IPS-18a (cell line): ENCODE measurements at regions not wholly inside any gene's neighbourhood (a gene's known extent, or its start where the extent isn't known, plus 50 kb on each side); places are given as distances from the start of the nearest gene placed in this dataset.

ENCODE experiments used
- H3K27ac ChIP-seq: one replicate; pipeline ENCODE4 v1.5.1; 2013; ENCODE audit warnings: low read length
- H3K27me3 ChIP-seq: one replicate; pipeline ENCODE4 v1.6.1; 2013; ENCODE audit warnings: mild to moderate bottlenecking, low read length; ENCODE audit not compliant: control insufficient read depth, insufficient read depth
- H3K36me3 ChIP-seq: one replicate; pipeline ENCODE4 v1.6.1; 2013; ENCODE audit warnings: low read depth, low read length; ENCODE audit not compliant: control insufficient read depth
- H3K4me1 ChIP-seq: one replicate; pipeline ENCODE4 v1.6.1; 2013; ENCODE audit warnings: low read depth, low read length; ENCODE audit not compliant: control insufficient read depth
- H3K4me3 ChIP-seq: one replicate; pipeline ENCODE4 v1.5.1; 2013; ENCODE audit warnings: low read length
- H3K9ac ChIP-seq: one replicate; pipeline ENCODE4 v1.6.1; 2013; ENCODE audit warnings: mild to moderate bottlenecking, low read length, moderate library complexity
- H3K9me3 ChIP-seq: one replicate; pipeline ENCODE4 v1.6.1; 2013; ENCODE audit warnings: low read depth, low read length; ENCODE audit not compliant: control insufficient read depth

GRCh38 chr1:187481581-187482148, 652.9 kb downstream of the PLA2G4A start:
- Histone ChIP-seq H3K36me3 (no peaks in the 10 kb centered on the region), H3K9ac (no peak overlapping the region), H3K27me3 (no peaks in the 10 kb centered on the region), H3K9me3 (no peaks in the 10 kb centered on the region), H3K4me3 (no peak overlapping the region), H3K4me1 (peaks cover 7% of the 10 kb centered on the region), H3K27ac (no peak overlapping the region)

- Histone ChIP-seq H3K4me3 (no peak overlapping the region), H3K27me3 (no peaks in the 10 kb centered on the region), H3K36me3 (no peaks in the 10 kb centered on the region), H3K27ac (no peak overlapping the region), H3K9me3 (no peaks in the 10 kb centered on the region), H3K4me1 (no peaks in the 10 kb centered on the region), H3K9ac (no peak overlapping the region)
Observed at GRCh38 chr1:187490266-187490665, 661.5 kb downstream of the PLA2G4A start.

- Histone ChIP-seq H3K27ac (no peak overlapping the region), H3K4me1 (no peaks in the 10 kb centered on the region), H3K9me3 (no peaks in the 10 kb centered on the region), H3K4me3 (no peak overlapping the region), H3K9ac (no peak overlapping the region), H3K27me3 (no peaks in the 10 kb centered on the region), H3K36me3 (no peaks in the 10 kb centered on the region)
Observed at GRCh38 chr1:187491082-187491720, 662.5 kb downstream of the PLA2G4A start.

GRCh38 chr1:187498028-187498427, 669.3 kb downstream of the PLA2G4A start:
- H3K4me3 ChIP-seq = no peak overlapping the region
- no peaks in the 10 kb centered on the region for H3K36me3 ChIP-seq
- H3K9me3 ChIP-seq = no peaks in the 10 kb centered on the region
- H3K27me3 ChIP-seq = no peaks in the 10 kb centered on the region
- no peak overlapping the region for H3K9ac ChIP-seq
- H3K27ac ChIP-seq = no peak overlapping the region
- H3K4me1 ChIP-seq = peaks cover 3% of the 10 kb centered on the region

GRCh38 chr1:187504779-187505178, 676.0 kb downstream of the PLA2G4A start:
- H3K9ac ChIP-seq = no peak overlapping the region
- H3K9me3 ChIP-seq = no peaks in the 10 kb centered on the region
- H3K4me1 ChIP-seq = peaks cover 3% of the 10 kb centered on the region
- no peak overlapping the region for H3K27ac ChIP-seq
- H3K4me3 ChIP-seq = no peak overlapping the region
- H3K27me3 ChIP-seq = no peaks in the 10 kb centered on the region
- no peaks in the 10 kb centered on the region for H3K36me3 ChIP-seq

GRCh38 chr1:187509091-187509490, 680.3 kb downstream of the PLA2G4A start:
- H3K4me3 ChIP-seq = no peak overlapping the region
- H3K9ac ChIP-seq = no peak overlapping the region
- H3K27ac ChIP-seq = no peak overlapping the region
- H3K27me3 ChIP-seq = no peaks in the 10 kb centered on the region
- no peaks in the 10 kb centered on the region for H3K9me3 ChIP-seq
- no peaks in the 10 kb centered on the region for H3K4me1 ChIP-seq
- H3K36me3 ChIP-seq = no peaks in the 10 kb centered on the region

- H3K36me3 ChIP-seq = no peaks in the 10 kb centered on the region
- peaks cover 5% of the 10 kb centered on the region for H3K4me1 ChIP-seq
- H3K9ac ChIP-seq = no peak overlapping the region
- H3K9me3 ChIP-seq = no peaks in the 10 kb centered on the region
- H3K27ac ChIP-seq = no peak overlapping the region
- no peak overlapping the region for H3K4me3 ChIP-seq
- no peaks in the 10 kb centered on the region for H3K27me3 ChIP-seq
Observed at GRCh38 chr1:187513190-187513589, 684.4 kb downstream of the PLA2G4A start.

GRCh38 chr1:187514110-187514509, 685.4 kb downstream of the PLA2G4A start:
- H3K36me3 ChIP-seq = no peaks in the 10 kb centered on the region
- H3K4me1 ChIP-seq = peaks cover 5% of the 10 kb centered on the region
- no peak overlapping the region for H3K9ac ChIP-seq
- H3K9me3 ChIP-seq = no peaks in the 10 kb centered on the region
- no peaks in the 10 kb centered on the region for H3K27me3 ChIP-seq
- no peak overlapping the region for H3K4me3 ChIP-seq
- H3K27ac ChIP-seq = no peak overlapping the region

GRCh38 chr1:187516874-187517273, 688.1 kb downstream of the PLA2G4A start:
- H3K27ac ChIP-seq = no peak overlapping the region
- no peaks in the 10 kb centered on the region for H3K9me3 ChIP-seq
- H3K4me3 ChIP-seq = no peak overlapping the region

GRCh38 chr1:187517546-187517945, 688.8 kb downstream of the PLA2G4A start:
- H3K36me3 ChIP-seq = no peaks in the 10 kb centered on the region
- H3K9me3 ChIP-seq = no peaks in the 10 kb centered on the region
- H3K4me1 ChIP-seq = peaks cover 5% of the 10 kb centered on the region
- H3K4me3 ChIP-seq = no peak overlapping the region
- H3K27ac ChIP-seq = no peak overlapping the region
- no peaks in the 10 kb centered on the region for H3K27me3 ChIP-seq
- no peak overlapping the region for H3K9ac ChIP-seq

More at GRCh38 chr1:187516874-187517273, 688.1 kb downstream of the PLA2G4A start:
- no peaks in the 10 kb centered on the region for H3K36me3 ChIP-seq
- no peaks in the 10 kb centered on the region for H3K27me3 ChIP-seq
- no peak overlapping the region for H3K9ac ChIP-seq
- H3K4me1 ChIP-seq = peaks cover 5% of the 10 kb centered on the region

- H3K9me3 ChIP-seq = no peaks in the 10 kb centered on the region
- no peaks in the 10 kb centered on the region for H3K4me1 ChIP-seq
- H3K27ac ChIP-seq = no peak overlapping the region
- no peaks in the 10 kb centered on the region for H3K36me3 ChIP-seq
- H3K9ac ChIP-seq = no peak overlapping the region
- H3K4me3 ChIP-seq = no peak overlapping the region
- H3K27me3 ChIP-seq = no peaks in the 10 kb centered on the region
Observed at GRCh38 chr1:187527346-187527745, 698.6 kb downstream of the PLA2G4A start.

- H3K27me3 ChIP-seq = no peaks in the 10 kb centered on the region
- H3K4me1 ChIP-seq = no peaks in the 10 kb centered on the region
- H3K4me3 ChIP-seq = no peak overlapping the region
- H3K9ac ChIP-seq = no peak overlapping the region
- no peaks in the 10 kb centered on the region for H3K9me3 ChIP-seq
- no peaks in the 10 kb centered on the region for H3K36me3 ChIP-seq
- no peak overlapping the region for H3K27ac ChIP-seq
Observed at GRCh38 chr1:187537936-187538335, 709.2 kb downstream of the PLA2G4A start.
